HFFc6 (cell line): ENCODE measurements at regions not wholly inside any gene's neighbourhood (a gene's known extent, or its start where the extent isn't known, plus 50 kb on each side); places are given as distances from the start of the nearest gene placed in this dataset.

Source experiments
- DNase-seq: peaks from one replicate; pipeline ENCODE4 v3.0.0-alpha.2; 2018
- H3K27ac Mint-ChIP-seq: 2 replicates; pipeline ENCODE4 v1.8.0; 2020; ENCODE audit warnings: mild to moderate bottlenecking, mixed read lengths
- H3K27me3 Mint-ChIP-seq: 2 replicates; pipeline ENCODE4 v1.8.0; 2021; ENCODE audit warnings: mild to moderate bottlenecking, moderate library complexity, mixed read lengths; ENCODE audit not compliant: insufficient read depth
- H3K36me3 Mint-ChIP-seq: 2 replicates; pipeline ENCODE4 v1.8.0; 2021; ENCODE audit warnings: low read depth, mixed read lengths
- H3K4me1 Mint-ChIP-seq: 2 replicates; pipeline ENCODE4 v1.8.0; 2020; ENCODE audit warnings: low read depth, mixed read lengths
- H3K4me3 Mint-ChIP-seq: 2 replicates; pipeline ENCODE4 v1.8.0; 2020; ENCODE audit warnings: mild to moderate bottlenecking, moderate library complexity, mixed read lengths
- H3K9me3 Mint-ChIP-seq: 2 replicates; pipeline ENCODE4 v1.8.0; 2020; ENCODE audit warnings: mild to moderate bottlenecking, mixed read lengths
- CTCF ChIP-seq: fragments of 200-600 bp; sonication (generic); IDR thresholded peaks from 2 replicates; pipeline ENCODE4 v1.5.0; 2021; ENCODE audit warnings: antibody characterized with exemption, mild to moderate bottlenecking

GRCh38 chr4:79023799-79024770 is 84.8 kb upstream of the PAQR3 start:
- no peaks in the 10 kb centered on the region for H3K9me3 Mint-ChIP-seq
- no peaks in the 10 kb centered on the region for H3K4me1 Mint-ChIP-seq

GRCh38 chr4:79022529-79022928 is 83.3 kb upstream of the PAQR3 start:
- H3K4me1 Mint-ChIP-seq, result no peaks in the 10 kb centered on the region
- H3K36me3 Mint-ChIP-seq, result no peaks in the 10 kb centered on the region
- no peak overlapping the region for H3K27ac Mint-ChIP-seq
- H3K9me3 Mint-ChIP-seq, result no peaks in the 10 kb centered on the region
- no peaks in the 10 kb centered on the region; the same call in 1 of the 2 replicates for H3K27me3 Mint-ChIP-seq
- TF ChIP-seq CTCF, result no peak
- DNase-seq, result no peak
- H3K4me3 Mint-ChIP-seq, result no peak overlapping the region

More at GRCh38 chr4:79023799-79024770, 84.8 kb upstream of the PAQR3 start:
- Mint-ChIP-seq H3K36me3 (no peaks in the 10 kb centered on the region), H3K27ac (no peak overlapping the region), H3K27me3 (no peaks in the 10 kb centered on the region; the same call in 1 of the 2 replicates), H3K4me3 (no peak overlapping the region)
- no peak for TF ChIP-seq CTCF
- no peak for DNase-seq

GRCh38 chr4:79017481-79017880 is 78.2 kb upstream of the PAQR3 start:
- DNase-seq, result no peak
- no peaks in the 10 kb centered on the region for H3K36me3 Mint-ChIP-seq
- no peaks in the 10 kb centered on the region for H3K9me3 Mint-ChIP-seq
- no peak overlapping the region for H3K27ac Mint-ChIP-seq
- no peak overlapping the region for H3K4me3 Mint-ChIP-seq
- TF ChIP-seq CTCF, result no peak
- H3K27me3 Mint-ChIP-seq, result no peaks in the 10 kb centered on the region; the same call in 1 of the 2 replicates
- H3K4me1 Mint-ChIP-seq, result no peaks in the 10 kb centered on the region

GRCh38 chr4:79016878-79017277 is 77.6 kb upstream of the PAQR3 start:
- H3K9me3 Mint-ChIP-seq, result no peaks in the 10 kb centered on the region
- no peaks in the 10 kb centered on the region for H3K36me3 Mint-ChIP-seq
- no peak for TF ChIP-seq CTCF
- H3K4me3 Mint-ChIP-seq, result no peak overlapping the region
- no peak for DNase-seq
- H3K27ac Mint-ChIP-seq, result no peak overlapping the region
- H3K4me1 Mint-ChIP-seq, result no peaks in the 10 kb centered on the region
- H3K27me3 Mint-ChIP-seq, result no peaks in the 10 kb centered on the region; the same call in 1 of the 2 replicates

- Mint-ChIP-seq H3K27ac (no peak overlapping the region), H3K4me1 (no peaks in the 10 kb centered on the region), H3K27me3 (no peaks in the 10 kb centered on the region; the same call in 1 of the 2 replicates), H3K36me3 (no peaks in the 10 kb centered on the region), H3K9me3 (no peaks in the 10 kb centered on the region), H3K4me3 (no peak overlapping the region)
- no peak for TF ChIP-seq CTCF
- no peak for DNase-seq
Measured at GRCh38 chr4:79015411-79015810, 76.2 kb upstream of the PAQR3 start.
